HepG2 (cell line): ENCODE measurements at regions not wholly inside any gene's neighbourhood (a gene's known extent, or its start where the extent isn't known, plus 50 kb on each side); places are given as distances from the start of the nearest gene placed in this dataset.

Source experiments
- ATAC-seq: fragments of 200-7000 bp; cut with Tn5 transposase; 3 replicates; pipeline ENCODE4 v1.9.1; 2020; ENCODE audit warnings: mild to moderate bottlenecking, moderate library complexity
- BruUV-seq: library from RNA; stranded (reverse); fragments of 400-500 nt; replicated peaks from 2 replicates; lab custom pipeline; 2021; lab: Mats Ljungman, UMichigan
- CTCF ChIA-PET: fragments of 300-600 bp; formaldehyde crosslinking; extraction: SDS; loops from one replicate; lab custom pipeline; 2021; ENCODE audit warnings: low total read pairs, inconsistent platforms, low intra/inter-chr PET ratio; lab: Yijun Ruan, JAX
- POLR2A ChIA-PET: fragments of 350-600 bp; sonication (Branson Sonifier 250); formaldehyde crosslinking; loops from one replicate; lab custom pipeline; 2020; ENCODE audit warnings: antibody characterized with exemption, inconsistent platforms; lab: Yijun Ruan, JAX
- DNase-seq: peaks from one replicate; pipeline ENCODE4 v3.0.0-alpha.2; 2015; ENCODE audit warnings: low spot score
- FAIRE-seq: peaks from 3 replicates; lab custom pipeline; 2011; peaks lifted over from hg19 to GRCh38; lab: Jason Lieb, UNC
- H2AFZ ChIP-seq: one replicate; pipeline ENCODE4 v1.6.1; 2011; ENCODE audit warnings: low read length, inconsistent platforms
- H3K27ac ChIP-seq: fragments of 300-600 bp; 3 replicates; pipeline ENCODE4 v1.8.0; 2011; ENCODE audit warnings: mixed run types, mild to moderate bottlenecking, mixed read lengths, low read length, inconsistent platforms; ENCODE audit not compliant: insufficient read depth; ENCODE audit errors: extremely low read length
- H3K27me3 ChIP-seq, 2 experiments: fragments of 200-600 bp in 1 of 2; 2 replicates in 1 of 2; 3 replicates in 1 of 2; pipeline versions ENCODE4 v1.6.0 to v1.8.0; 2011; ENCODE audit warnings: low read length in 2 of 2, mild to moderate bottlenecking in 2 of 2, moderate library complexity in 2 of 2, inconsistent platforms in 1 of 2; ENCODE audit not compliant: insufficient read depth in 2 of 2, control insufficient read depth in 1 of 2
- H3K36me3 ChIP-seq, 2 experiments: fragments of 200-600 bp in 1 of 2; replicated peaks in 1 of 2; 2 replicates in 1 of 2; 3 replicates in 1 of 2; pipeline versions ENCODE4 v1.5.1 to v1.8.0; 2011; ENCODE audit warnings: low read length in 2 of 2, inconsistent platforms in 1 of 2; ENCODE audit not compliant: insufficient read depth in 2 of 2, control insufficient read depth in 1 of 2
- H3K4me1 ChIP-seq: 2 replicates; pipeline ENCODE4 v1.5.1; 2012; ENCODE audit warnings: low read length, inconsistent platforms; ENCODE audit not compliant: insufficient read depth
- H3K4me2 ChIP-seq: 2 replicates; pipeline ENCODE4 v1.6.0; 2011; ENCODE audit warnings: low read depth, low read length, inconsistent platforms
- H3K4me3 ChIP-seq, 3 experiments: fragments of 200-600 bp in 1 of 3; sonication (generic), shearing (Covaris generic) in 1 of 3; replicated peaks in 1 of 3; 2 replicates each; pipeline ENCODE4 v1.5.1; 2011 to 2016; ENCODE audit warnings: low read length in 3 of 3, inconsistent platforms in 2 of 3, low read depth in 2 of 3, mild to moderate bottlenecking in 2 of 3, control low read depth in 1 of 3, mixed read lengths in 1 of 3; ENCODE audit not compliant: insufficient read depth in 1 of 3
- H3K79me2 ChIP-seq: one replicate; pipeline ENCODE4 v1.6.1; 2011; ENCODE audit warnings: low read length, inconsistent platforms; ENCODE audit not compliant: insufficient read depth
- H3K9ac ChIP-seq: 2 replicates; pipeline ENCODE4 v1.6.0; 2011; ENCODE audit warnings: mild to moderate bottlenecking, low read depth, low read length, inconsistent platforms; ENCODE audit not compliant: insufficient read depth
- H3K9me3 ChIP-seq: 2 replicates; pipeline ENCODE4 v1.5.1; 2012; ENCODE audit warnings: mild to moderate bottlenecking, low read length
- H4K20me1 ChIP-seq: 2 replicates; pipeline ENCODE4 v1.6.0; 2011; ENCODE audit warnings: inconsistent platforms, mild to moderate bottlenecking, low read length, moderate library complexity; ENCODE audit not compliant: insufficient read depth
- ARNT2 ChIP-seq: sonication (generic); formaldehyde crosslinking; IDR thresholded peaks from 2 replicates; pipeline ENCODE4 v1.8.0; 2022; ENCODE audit warnings: mild to moderate bottlenecking, low read depth, missing genetic modification reagents, moderate library complexity
- ATF5 ChIP-seq: sonication (generic); formaldehyde crosslinking; IDR thresholded peaks from 2 replicates; pipeline ENCODE4 v1.4.0; 2020; ENCODE audit warnings: mild to moderate bottlenecking, low read depth, missing genetic modification reagents
- CENPT ChIP-seq: sonication (generic); formaldehyde crosslinking; IDR thresholded peaks from 2 replicates; pipeline ENCODE4 v1.8.0; 2022; ENCODE audit warnings: low read depth, mild to moderate bottlenecking, moderate library complexity, missing genetic modification reagents
- CREB1 ChIP-seq, 2 experiments: fragments of 450-650 bp in 1 of 2; IDR thresholded peaks; 2 replicates each; pipeline ENCODE4 v1.6.1; 2016 to 2017; ENCODE audit warnings: control low read depth in 1 of 2, mild to moderate bottlenecking in 1 of 2, missing compliant biosample characterization in 1 of 2, missing genetic modification characterization in 1 of 2
- EEA1 ChIP-seq: sonication (generic); formaldehyde crosslinking; IDR thresholded peaks from 2 replicates; pipeline ENCODE4 v1.5.1; 2020; ENCODE audit warnings: mild to moderate bottlenecking, missing genetic modification reagents, borderline replicate concordance
- EZH2 ChIP-seq: conservative IDR thresholded peaks from 2 replicates; pipeline ENCODE4 v1.6.1; 2012; ENCODE audit warnings: mild to moderate bottlenecking, low read depth, low read length, moderate library complexity
- IRF2 ChIP-seq: IDR thresholded peaks from 2 replicates; pipeline ENCODE4 v1.6.1; 2018; ENCODE audit warnings: missing genetic modification reagents, missing compliant biosample characterization
- PCBP2 ChIP-seq: fragments of 200-400 bp; formaldehyde crosslinking; optimal IDR thresholded peaks from 2 replicates; pipeline ENCODE3; 2018; ENCODE audit warnings: low read length, low read depth; ENCODE audit not compliant: poor library complexity, severe bottlenecking
- REST ChIP-seq, 2 experiments: IDR thresholded peaks; 2 replicates each; pipeline ENCODE4 v1.6.1; 2011 to 2012; ENCODE audit warnings: low read length in 2 of 2, borderline replicate concordance in 1 of 2, low read depth in 1 of 2, mild to moderate bottlenecking in 1 of 2, moderate library complexity in 1 of 2
- SALL2 ChIP-seq: sonication (generic); formaldehyde crosslinking; IDR thresholded peaks from 2 replicates; pipeline ENCODE4 v1.8.1; 2023; ENCODE audit warnings: mild to moderate bottlenecking, missing genetic modification reagents, inconsistent platforms
- SNAPC2 ChIP-seq: sonication (generic); formaldehyde crosslinking; IDR thresholded peaks from 2 replicates; pipeline ENCODE4 v1.8.1; 2022; ENCODE audit warnings: mild to moderate bottlenecking, missing genetic modification reagents
- SRY ChIP-seq: sonication (generic); formaldehyde crosslinking; IDR thresholded peaks from 2 replicates; pipeline ENCODE4 v1.8.0; 2022; ENCODE audit warnings: mild to moderate bottlenecking, missing genetic modification reagents
- STAG1 ChIP-seq: sonication (generic); formaldehyde crosslinking; IDR thresholded peaks from 2 replicates; pipeline ENCODE4 v1.4.0; 2020; ENCODE audit warnings: missing genetic modification reagents
- TMF1 ChIP-seq: sonication (generic); formaldehyde crosslinking; IDR thresholded peaks from 2 replicates; pipeline ENCODE4 v1.8.1; 2022; ENCODE audit warnings: low read depth, missing genetic modification reagents
- ZNF282 ChIP-seq: fragments of 450-650 bp; IDR thresholded peaks from 2 replicates; pipeline ENCODE4 v1.6.1; 2018; ENCODE audit not compliant: partially characterized antibody
- ZNF326 ChIP-seq: sonication (generic); formaldehyde crosslinking; IDR thresholded peaks from 2 replicates; pipeline ENCODE4 v1.4.0; 2020; ENCODE audit warnings: missing genetic modification reagents, borderline replicate concordance
- ZNF510 ChIP-seq: sonication (generic); formaldehyde crosslinking; IDR thresholded peaks from 2 replicates; pipeline ENCODE4 v1.4.0; 2020; ENCODE audit warnings: low read depth, mild to moderate bottlenecking, missing genetic modification reagents
- WGBS: methylation state at CpG from one replicate; pipeline ENCODE4 v1.1.6; 2017; ENCODE audit warnings: low lambda C conversion rate; 5-methylcytosine and 5-hydroxymethylcytosine counted together
- in situ Hi-C: cut with HindIII; loops from 2 replicates; pipeline ENCODE4 v1.10.0; 2017; ENCODE audit warnings: low pct_unique_long_range_greater_than_20kb; ENCODE audit not compliant: extremely low pct_ligation_motif_present
- intact Hi-C: fragments of 100-400 bp; cut with micrococcal nuclease; formaldehyde crosslinking; loops from one replicate; pipeline ENCODE4 v1.10.0; 2022; ENCODE audit not compliant: unreplicated experiment

- Histone ChIP-seq H3K9me3 (no peaks in the 10 kb centered on the region), H3K4me1 (no peaks in the 10 kb centered on the region), H3K4me2 (no peak overlapping the region), H3K9ac (no peak overlapping the region), H3K36me3 (no peaks in the 10 kb centered on the region)
- FAIRE-seq (no peak), ATAC-seq (no peak)
- intact Hi-C loops (no loop called here), in situ Hi-C loops (no loop called here)
- POLR2A ChIA-PET = no interaction called here
- CTCF ChIA-PET = no interaction called here
- no TSS peak for BruUV-seq
- 0% methylated on average over 1 of the region's 1 CpG for WGBS
- no peak for TF ChIP-seq TMF1 (CRISPR knock-in tag)
- TF ChIP-seq PCBP2 = no peak
- no peak for TF ChIP-seq ZNF282
- TF ChIP-seq CENPT (CRISPR knock-in tag) = no peak
- TF ChIP-seq STAG1 (CRISPR knock-in tag) = no peak
- TF ChIP-seq, all 625 proteins: peak for 0
- no peak overlapping the region for H2AFZ ChIP-seq
- H3K79me2 ChIP-seq = no peaks in the 10 kb centered on the region
- no peaks in the 10 kb centered on the region for H4K20me1 ChIP-seq
- DNase-seq = no peak
- H3K27me3 ChIP-seq = no peaks in the 10 kb centered on the region
- H3K4me3 ChIP-seq = no peak overlapping the region
- H3K27ac ChIP-seq = no peak overlapping the region
These were observed 247.7 kb downstream of the ATP23 start for GRCh38 chr12:58189030-58189429.

- H4K20me1 ChIP-seq = no peaks in the 10 kb centered on the region
- H3K36me3 ChIP-seq = no peaks in the 10 kb centered on the region
- H2AFZ ChIP-seq = no peak overlapping the region
- ChIA-PET POLR2A (no interaction called here), CTCF (no interaction called here)
- no peaks in the 10 kb centered on the region for H3K4me1 ChIP-seq
- ATAC-seq (no peak), DNase-seq (no peak), FAIRE-seq (no peak)
- in situ Hi-C loops (no loop called here), intact Hi-C loops (no loop called here)
- no peaks in the 10 kb centered on the region for H3K79me2 ChIP-seq
- no peaks in the 10 kb centered on the region for H3K27me3 ChIP-seq
- 19% methylated on average over 3 of the region's 3 CpGs for WGBS
- H3K27ac ChIP-seq = no peak overlapping the region
- no peaks in the 10 kb centered on the region for H3K9me3 ChIP-seq
- BruUV-seq = no TSS peak
- H3K4me3 ChIP-seq = no peak overlapping the region
- H3K9ac ChIP-seq = no peak overlapping the region
- H3K4me2 ChIP-seq = no peak overlapping the region
- TF ChIP-seq SALL2 (CRISPR knock-in tag) (no peak), IRF2 (CRISPR knock-in tag) (no peak), ARNT2 (CRISPR knock-in tag) (no peak), SNAPC2 (CRISPR knock-in tag) (no peak), EEA1 (CRISPR knock-in tag) (no peak), ATF5 (CRISPR knock-in tag) (no peak), ZNF326 (CRISPR knock-in tag) (no peak), CREB1 (IDR thresholded peaks at IDR 0.05) (no peak), CREB1 (CRISPR knock-in tag; IDR thresholded peaks at IDR 0.05) (no peak), REST (IDR thresholded peaks at IDR 0.05; ENCODE audit: borderline replicate concordance in 1 of 2, low read depth in 1 of 2, low read length in 2 of 2) (no peak), ZNF510 (CRISPR knock-in tag) (no peak), EZH2 (no peak), SRY (no peak)
These were observed 248.5 kb downstream of the ATP23 start for GRCh38 chr12:58189893-58190292.
